Neuronal stem cell (in vitro differentiated cells): ENCODE measurements at regions not wholly inside any gene's neighbourhood (a gene's known extent, or its start where the extent isn't known, plus 50 kb on each side); places are given as distances from the start of the nearest gene placed in this dataset.

Experiments used
- DNase-seq: peaks from one replicate; pipeline ENCODE4 v3.0.0-alpha.2; 2013; ENCODE audit warnings: low spot score
- H2AFZ ChIP-seq: one replicate; pipeline ENCODE4 v1.6.1; 2013; ENCODE audit warnings: mild to moderate bottlenecking, low read length, inconsistent platforms
- H2AK5ac ChIP-seq: 2 replicates; pipeline ENCODE4 v1.6.1; 2013; ENCODE audit warnings: low read depth, mild to moderate bottlenecking, inconsistent platforms, low read length, moderate library complexity, mixed read lengths
- H2BK120ac ChIP-seq: 2 replicates; pipeline ENCODE4 v1.6.1; 2013; ENCODE audit warnings: low read depth, mild to moderate bottlenecking, inconsistent platforms, low read length, moderate library complexity, mixed read lengths
- H2BK12ac ChIP-seq: one replicate; pipeline ENCODE4 v1.6.1; 2013; ENCODE audit warnings: low read length, inconsistent platforms
- H2BK15ac ChIP-seq: 2 replicates; pipeline ENCODE4 v1.6.1; 2013; ENCODE audit warnings: mild to moderate bottlenecking, low read length, inconsistent platforms, mixed read lengths
- H2BK5ac ChIP-seq: one replicate; pipeline ENCODE4 v1.6.1; 2013; ENCODE audit warnings: inconsistent platforms, mild to moderate bottlenecking, low read length, moderate library complexity
- H3K14ac ChIP-seq: one replicate; pipeline ENCODE4 v1.6.1; 2013; ENCODE audit warnings: low read length, inconsistent platforms
- H3K18ac ChIP-seq: 2 replicates; pipeline ENCODE4 v1.6.1; 2013; ENCODE audit warnings: low read length, inconsistent platforms
- H3K23ac ChIP-seq: 2 replicates; pipeline ENCODE4 v1.6.1; 2013; ENCODE audit warnings: low read depth, mild to moderate bottlenecking, mixed read lengths, low read length, inconsistent platforms; ENCODE audit not compliant: poor library complexity
- H3K27ac ChIP-seq: replicated peaks from 3 replicates; pipeline ENCODE4 v1.5.1; 2013; ENCODE audit warnings: low read length, inconsistent platforms
- H3K27me3 ChIP-seq, 3 experiments: 2 replicates each; pipeline ENCODE4 v1.6.1; 2013; ENCODE audit warnings: low read length in 3 of 3, mild to moderate bottlenecking in 2 of 3, inconsistent platforms in 1 of 3, low read depth in 1 of 3, mixed read lengths in 1 of 3, moderate library complexity in 1 of 3; ENCODE audit not compliant: control insufficient read depth in 3 of 3, insufficient read depth in 3 of 3
- H3K36me3 ChIP-seq, 2 donors: replicated peaks in 1 of 2; 2 replicates each; pipeline ENCODE4 v1.6.1; 2013; ENCODE audit warnings: low read length in 2 of 2; ENCODE audit not compliant: control insufficient read depth in 2 of 2, insufficient read depth in 2 of 2
- H3K4ac ChIP-seq: 2 replicates; pipeline ENCODE4 v1.6.1; 2013; ENCODE audit warnings: inconsistent platforms, mild to moderate bottlenecking, low read length, moderate library complexity
- H3K4me1 ChIP-seq, 2 donors: 1 replicate in 1 of 2; 2 replicates in 1 of 2; pipeline ENCODE4 v1.6.1; 2013; ENCODE audit warnings: low read length in 2 of 2, low read depth in 1 of 2; ENCODE audit not compliant: control insufficient read depth in 2 of 2, insufficient read depth in 1 of 2
- H3K4me2 ChIP-seq: one replicate; pipeline ENCODE4 v1.6.1; 2013; ENCODE audit warnings: mild to moderate bottlenecking, low read length, inconsistent platforms; ENCODE audit not compliant: insufficient read depth, poor library complexity, severe bottlenecking
- H3K4me3 ChIP-seq, 2 donors: 2 replicates each; pipeline ENCODE4 v1.5.1; 2013; ENCODE audit warnings: low read length in 2 of 2, mild to moderate bottlenecking in 2 of 2, inconsistent platforms in 1 of 2, moderate library complexity in 1 of 2
- H3K79me1 ChIP-seq: one replicate; pipeline ENCODE4 v1.6.1; 2013; ENCODE audit warnings: low read depth, mild to moderate bottlenecking, inconsistent platforms, low read length, moderate library complexity
- H3K9ac ChIP-seq: one replicate; pipeline ENCODE4 v1.6.1; 2013; ENCODE audit warnings: mild to moderate bottlenecking, low read depth, low read length, inconsistent platforms; ENCODE audit not compliant: poor library complexity
- H3K9me3 ChIP-seq, 2 donors: replicated peaks in 1 of 2; 2 replicates each; pipeline versions ENCODE3 to v1.6.1; 2013; ENCODE audit warnings: low read length in 2 of 2, mild to moderate bottlenecking in 2 of 2, inconsistent platforms in 1 of 2, low read depth in 1 of 2, mixed read lengths in 1 of 2, moderate library complexity in 1 of 2; ENCODE audit not compliant: control insufficient read depth in 2 of 2, insufficient read depth in 1 of 2
- H4K8ac ChIP-seq: one replicate; pipeline ENCODE4 v1.6.1; 2013; ENCODE audit warnings: low read depth, mild to moderate bottlenecking, inconsistent platforms, low read length, moderate library complexity
- H4K91ac ChIP-seq: one replicate; pipeline ENCODE4 v1.6.1; 2013; ENCODE audit warnings: low read length, low read depth, mild to moderate bottlenecking, inconsistent platforms; ENCODE audit not compliant: poor library complexity
- WGBS, 2 donors: extraction: QIAGEN DNeasy Blood & Tissue Kit; methylation state at CpG; one replicate each; pipeline ENCODE4 v1.1.7; 2013; ENCODE audit warnings: missing lambda C conversion rate in 2 of 2, mixed read lengths in 1 of 2; ENCODE audit not compliant: insufficient read length in 2 of 2, insufficient replicate concordance in 1 of 2; ENCODE audit errors: extremely low coverage in 2 of 2; 5-methylcytosine and 5-hydroxymethylcytosine counted together

- H4K8ac ChIP-seq, result no peak overlapping the region
- no peak overlapping the region for H3K27ac ChIP-seq
- H2BK5ac ChIP-seq, result no peak overlapping the region
- H2BK15ac ChIP-seq, result no peak overlapping the region
- no peak overlapping the region for H3K9ac ChIP-seq
- no peak overlapping the region for H2BK12ac ChIP-seq
- H3K36me3 ChIP-seq, result no peaks in the 10 kb centered on the region
- H3K4me3 ChIP-seq, result no peak overlapping the region
- H3K4me2 ChIP-seq, result no peak overlapping the region
- no peaks in the 10 kb centered on the region for H3K27me3 ChIP-seq
- DNase-seq, result no peak
- H3K23ac ChIP-seq, result no peak overlapping the region
- H3K4me1 ChIP-seq, result peaks cover 0 to 2% of the 10 kb centered on the region in 2 donors
- no peak overlapping the region for H3K18ac ChIP-seq
- no peak overlapping the region for H3K14ac ChIP-seq
- WGBS, 2 donors, result no CpG with 5 or more reads among the region's 10 CpGs
- H2AK5ac ChIP-seq, result no peak overlapping the region
- H2AFZ ChIP-seq, result no peak overlapping the region
- H3K9me3 ChIP-seq, result peaks cover 0 to 2% of the 10 kb centered on the region in 2 donors
- H3K4ac ChIP-seq, result no peak overlapping the region
- H2BK120ac ChIP-seq, result no peak overlapping the region
- no peak overlapping the region for H4K91ac ChIP-seq
- H3K79me1 ChIP-seq, result no peaks in the 10 kb centered on the region
Measured at GRCh38 chr2:136486115-136486514, 279.2 kb upstream of the THSD7B start.

GRCh38 chr2:136482966-136483365 is 282.4 kb upstream of the THSD7B start:
- no peak overlapping the region for H4K91ac ChIP-seq
- H2BK5ac ChIP-seq, result no peak overlapping the region
- no peak overlapping the region for H2AK5ac ChIP-seq
- H2BK12ac ChIP-seq, result no peak overlapping the region
- DNase-seq, result no peak
- no peak overlapping the region for H3K14ac ChIP-seq
- no peak overlapping the region for H3K9ac ChIP-seq
- H2AFZ ChIP-seq, result no peak overlapping the region
- no peak overlapping the region for H3K23ac ChIP-seq
- H3K36me3 ChIP-seq, result no peaks in the 10 kb centered on the region
- no CpG with 5 or more reads among the region's 3 CpGs for WGBS, 2 donors
- no peak overlapping the region for H2BK120ac ChIP-seq
- H4K8ac ChIP-seq, result no peak overlapping the region
- no peak overlapping the region for H3K4me3 ChIP-seq
- H3K4me1 ChIP-seq, result peaks cover 0 to 2% of the 10 kb centered on the region in 2 donors
- no peak overlapping the region for H3K27ac ChIP-seq
- peaks cover 0 to 1% of the 10 kb centered on the region in 2 donors for H3K9me3 ChIP-seq
- no peaks in the 10 kb centered on the region for H3K27me3 ChIP-seq
- no peak overlapping the region for H3K4me2 ChIP-seq
- H3K79me1 ChIP-seq, result no peaks in the 10 kb centered on the region
- H3K4ac ChIP-seq, result no peak overlapping the region
- H2BK15ac ChIP-seq, result no peak overlapping the region
- no peak overlapping the region for H3K18ac ChIP-seq

- Histone ChIP-seq H3K27ac (no peak overlapping the region), H3K18ac (no peak overlapping the region), H3K27me3 (no peaks in the 10 kb centered on the region), H2BK120ac (no peak overlapping the region), H2BK15ac (no peak overlapping the region), H2AFZ (no peak overlapping the region), H3K4me1 (peaks cover 0 to 2% of the 10 kb centered on the region in 2 donors), H2BK5ac (no peak overlapping the region), H2AK5ac (no peak overlapping the region), H3K23ac (no peak overlapping the region), H3K4ac (no peak overlapping the region), H4K8ac (no peak overlapping the region), H3K4me3 (no peak overlapping the region), H3K14ac (no peak overlapping the region), H2BK12ac (no peak overlapping the region), H3K36me3 (no peaks in the 10 kb centered on the region), H3K4me2 (no peak overlapping the region), H3K9me3 (peaks cover 0 to 1% of the 10 kb centered on the region in 2 donors), H3K9ac (no peak overlapping the region), H3K79me1 (no peaks in the 10 kb centered on the region), H4K91ac (no peak overlapping the region)
- no peak for DNase-seq
- no CpG with 5 or more reads among the region's 2 CpGs for WGBS, 2 donors
Measured at GRCh38 chr2:136482006-136482405, 283.3 kb upstream of the THSD7B start.

- H2AFZ ChIP-seq, result no peak overlapping the region
- no peaks in the 10 kb centered on the region for H3K79me1 ChIP-seq
- peak overlapping the region; percentile 86 for H3K14ac ChIP-seq
- peak overlapping the region; percentile 24 for H2AK5ac ChIP-seq
- no peak overlapping the region for H3K4me2 ChIP-seq
- no peak overlapping the region for H4K8ac ChIP-seq
- no peak overlapping the region for H3K4ac ChIP-seq
- H2BK15ac ChIP-seq, result no peak overlapping the region
- H2BK120ac ChIP-seq, result no peak overlapping the region
- no peak overlapping the region for H3K23ac ChIP-seq
- no peaks in the 10 kb centered on the region for H3K27me3 ChIP-seq
- no peak overlapping the region for H2BK12ac ChIP-seq
- DNase-seq, result no peak
- H3K4me3 ChIP-seq, result no peak overlapping the region
- no CpG with 5 or more reads among the region's 2 CpGs for WGBS, 2 donors
- no peak overlapping the region for H3K9ac ChIP-seq
- peaks cover 0 to 2% of the 10 kb centered on the region in 2 donors for H3K4me1 ChIP-seq
- H3K27ac ChIP-seq, result no peak overlapping the region
- H3K9me3 ChIP-seq, result peaks cover 0 to 1% of the 10 kb centered on the region in 2 donors
- H2BK5ac ChIP-seq, result no peak overlapping the region
- H4K91ac ChIP-seq, result no peak overlapping the region
- H3K36me3 ChIP-seq, result no peaks in the 10 kb centered on the region
- no peak overlapping the region for H3K18ac ChIP-seq
Measured at GRCh38 chr2:136479696-136480095, 285.6 kb upstream of the THSD7B start.
